Activated naive CD4-positive, alpha-beta T cell treated with anti-CD3 and anti-CD28 coated beads, Interleukin-2, amount 50 U/mL, for 72 hours (primary cell): ENCODE measurements at regions not wholly inside any gene's neighbourhood (a gene's known extent, or its start where the extent isn't known, plus 50 kb on each side); places are given as distances from the start of the nearest gene placed in this dataset.
"Not testable (repeated sequence)": the region's sequence is repeated elsewhere in the genome, so short reads cannot be mapped to it uniquely, and the experiment has no call there.

Experiments used
- ATAC-seq, 2 donors: fragments of 150-1000 bp; cut with Tn5 transposase; 2 replicates each; pipeline ENCODE4 v1.10.0; 2021; ENCODE audit warnings: mild to moderate bottlenecking in 2 of 2, moderate library complexity in 2 of 2
- DNase-seq, 2 donors: peaks; one replicate each; pipeline ENCODE4 v3.0.0; 2021 to 2022; ENCODE audit warnings: low spot score in 2 of 2
- H3K27ac Mint-ChIP-seq, 2 donors: one replicate each; pipeline ENCODE4 v1.8.0; 2022; ENCODE audit warnings: mild to moderate bottlenecking in 2 of 2, mixed read lengths in 2 of 2
- H3K36me3 Mint-ChIP-seq, 2 donors: one replicate each; pipeline ENCODE4 v1.8.0; 2022; ENCODE audit warnings: mixed read lengths in 2 of 2
- H3K9me3 Mint-ChIP-seq, 2 donors: one replicate each; pipeline ENCODE4 v1.8.0; 2022; ENCODE audit warnings: mixed read lengths in 2 of 2

DNA sequence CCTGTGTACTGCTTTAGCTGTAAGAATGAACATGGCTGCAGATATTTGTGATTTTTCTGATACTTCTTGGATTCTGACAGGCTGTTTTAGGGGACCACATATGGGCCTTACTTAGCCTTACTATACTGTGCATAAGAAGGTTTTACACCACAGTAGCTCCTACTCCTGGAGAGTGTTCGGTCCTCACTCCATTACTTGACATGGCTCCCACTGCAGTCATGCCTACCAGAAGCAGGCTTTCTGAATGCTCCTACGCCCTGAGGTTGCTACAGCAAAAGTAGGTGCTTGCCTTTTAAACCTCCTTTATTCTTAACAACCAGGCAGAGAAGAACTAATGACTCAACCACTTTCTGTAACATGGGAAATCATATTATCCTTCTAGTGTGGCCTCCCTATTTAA lies 125.2 kb upstream of the MAP2 start:
- ATAC-seq: no peak
- peaks cover 7 to 11% of the 10 kb centered on the region in 2 donors for H3K9me3 Mint-ChIP-seq

DNA sequence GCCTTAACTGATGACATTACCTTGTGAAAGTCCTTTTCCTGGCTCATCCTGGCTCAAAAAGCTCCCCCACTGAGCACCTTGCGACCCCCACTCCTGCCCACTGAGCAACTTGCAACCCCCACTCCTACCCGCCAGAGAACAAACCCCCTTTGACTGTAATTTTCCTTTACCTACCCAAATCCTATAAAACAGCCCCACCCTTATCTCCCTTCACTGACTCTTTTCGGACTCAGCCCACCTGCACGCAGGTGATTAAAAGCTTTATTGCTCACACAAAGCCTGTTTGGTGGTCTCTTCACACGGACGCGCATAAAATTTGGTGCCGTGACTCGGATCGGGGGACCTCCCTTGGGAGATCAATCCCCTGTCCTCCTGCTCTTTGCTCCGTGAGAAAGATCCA lies 124.4 kb upstream of the MAP2 start:
- not testable (repeated sequence) for H3K27ac Mint-ChIP-seq, H3K36me3 Mint-ChIP-seq, ATAC-seq, DNase-seq
- H3K9me3 Mint-ChIP-seq: peaks cover 7 to 11% of the 10 kb centered on the region in 2 donors

More for the DNA sequence above, 125.2 kb upstream of the MAP2 start:
- Mint-ChIP-seq H3K27ac (no peak overlapping the region), H3K36me3 (no peaks in the 10 kb centered on the region)
- DNase-seq: no peak

DNA sequence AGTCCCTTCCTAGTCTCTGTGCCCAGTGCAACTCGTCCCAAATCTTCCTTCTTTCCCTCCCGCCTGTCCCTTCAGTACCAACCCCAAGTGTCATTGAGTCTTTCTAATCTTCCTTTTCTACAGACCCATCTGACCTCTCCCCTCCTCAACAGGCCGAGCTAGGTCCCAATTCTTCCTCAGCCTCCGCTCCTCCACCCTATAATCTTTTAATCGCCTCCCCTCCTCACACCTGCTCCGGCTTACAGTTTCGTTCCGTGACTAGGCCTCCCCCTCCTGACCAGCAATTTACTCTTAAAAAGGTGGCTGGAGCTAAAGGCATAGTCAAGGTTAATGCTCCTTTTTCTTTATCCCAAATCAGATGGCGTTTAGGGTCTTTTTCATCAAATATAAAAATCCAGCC lies 123.1 kb upstream of the MAP2 start:
- not testable (repeated sequence) for DNase-seq, H3K36me3 Mint-ChIP-seq, H3K27ac Mint-ChIP-seq, ATAC-seq
- H3K9me3 Mint-ChIP-seq: peaks cover 7 to 11% of the 10 kb centered on the region in 2 donors

DNA sequence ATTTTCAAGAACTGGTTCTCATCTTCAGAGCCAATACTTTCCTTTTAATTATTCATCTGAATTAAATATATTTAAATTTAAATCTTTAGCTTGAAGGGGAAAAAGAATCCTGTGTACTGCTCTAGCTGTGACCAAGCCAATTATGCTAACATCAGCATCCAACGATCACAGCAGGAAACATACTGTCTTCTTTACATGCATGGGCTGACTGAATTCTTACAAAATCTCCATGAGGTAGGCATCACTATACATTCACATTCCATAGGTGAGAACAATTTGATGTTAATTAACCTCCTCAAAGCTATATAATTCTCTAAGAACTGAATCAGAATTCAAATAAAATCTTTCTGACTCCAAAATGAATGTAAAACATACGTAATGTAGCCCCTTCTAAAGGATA lies 118.8 kb upstream of the MAP2 start:
- Mint-ChIP-seq H3K36me3 (peaks cover 0 to 4% of the 10 kb centered on the region in 2 donors), H3K27ac (no peak overlapping the region), H3K9me3 (peaks cover 5 to 7% of the 10 kb centered on the region in 2 donors)
- DNase-seq (no peak), ATAC-seq (no peak)

DNA sequence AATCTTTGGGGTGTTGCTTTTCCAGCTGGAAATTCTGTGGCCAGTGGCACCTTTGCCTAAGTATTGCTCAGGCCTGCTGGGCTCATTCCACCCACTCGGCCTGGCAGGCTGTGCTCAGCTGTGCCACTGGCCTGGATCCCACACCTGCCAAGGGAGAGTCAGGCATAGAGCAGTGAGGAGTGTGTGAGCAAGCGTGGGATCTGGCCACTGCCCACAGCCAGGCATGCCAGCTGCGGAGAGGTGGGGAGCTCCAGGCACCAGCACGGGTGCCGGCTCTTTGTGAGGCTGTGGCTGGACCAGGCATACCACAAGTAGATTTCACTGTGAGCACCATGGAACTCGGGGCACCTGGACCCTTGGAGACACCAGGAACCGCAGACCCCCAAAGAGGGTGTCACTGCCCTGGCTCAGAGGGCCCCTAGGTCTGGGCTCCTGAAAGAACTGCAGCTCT lies 118.1 kb upstream of the MAP2 start:
- Mint-ChIP-seq H3K9me3 (peaks cover 0 to 8% of the 10 kb centered on the region in 2 donors), H3K27ac (no peak overlapping the region), H3K36me3 (peaks cover 0 to 4% of the 10 kb centered on the region in 2 donors)
- ATAC-seq (no peak), DNase-seq (no peak)

DNA sequence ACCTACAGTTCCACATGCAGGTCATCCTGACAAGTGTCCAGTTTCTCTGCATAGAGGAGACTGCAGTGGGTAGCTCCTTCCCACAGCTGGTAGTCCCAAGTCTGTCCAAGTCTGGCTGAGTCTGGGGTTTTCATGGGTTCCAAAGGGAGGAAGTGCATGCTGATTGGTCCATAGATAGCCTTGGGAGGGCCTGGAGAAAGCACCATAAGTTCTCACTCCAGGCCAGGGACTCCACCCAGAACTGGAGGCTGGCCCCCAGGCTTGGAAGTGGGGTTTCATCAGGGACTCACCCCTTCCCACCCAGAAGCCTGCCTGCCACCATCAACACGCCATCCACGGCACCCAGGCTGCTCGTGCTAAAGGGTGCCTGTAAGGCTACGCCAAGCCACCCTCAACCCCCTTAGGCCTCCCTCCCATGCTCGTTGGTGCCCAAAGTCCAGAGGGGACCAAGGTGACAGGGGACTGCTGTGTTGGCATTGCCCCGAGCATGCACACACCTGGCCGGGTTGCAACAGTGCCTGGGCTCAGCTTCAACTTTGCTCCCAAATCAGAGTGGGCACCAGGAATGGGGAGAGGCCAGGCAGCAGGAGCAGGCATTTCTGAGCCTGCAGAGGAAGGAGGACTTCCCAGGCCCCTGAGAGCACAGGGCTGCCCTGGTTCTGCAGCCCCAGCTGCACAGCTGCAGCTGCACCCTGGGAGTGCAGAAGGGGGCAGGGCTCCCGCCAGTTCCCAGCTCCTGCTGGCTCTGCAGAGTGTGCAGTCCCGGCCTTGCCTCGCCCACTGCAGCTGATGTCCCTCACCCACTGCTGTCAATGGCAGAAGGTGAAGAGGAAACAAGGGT lies 116.5 kb upstream of the MAP2 start:
- Mint-ChIP-seq H3K36me3 (peaks cover 0 to 4% of the 10 kb centered on the region in 2 donors), H3K27ac (no peak overlapping the region), H3K9me3 (peaks cover 0 to 9% of the 10 kb centered on the region in 2 donors)
- no peak for DNase-seq
- ATAC-seq: no peak

DNA sequence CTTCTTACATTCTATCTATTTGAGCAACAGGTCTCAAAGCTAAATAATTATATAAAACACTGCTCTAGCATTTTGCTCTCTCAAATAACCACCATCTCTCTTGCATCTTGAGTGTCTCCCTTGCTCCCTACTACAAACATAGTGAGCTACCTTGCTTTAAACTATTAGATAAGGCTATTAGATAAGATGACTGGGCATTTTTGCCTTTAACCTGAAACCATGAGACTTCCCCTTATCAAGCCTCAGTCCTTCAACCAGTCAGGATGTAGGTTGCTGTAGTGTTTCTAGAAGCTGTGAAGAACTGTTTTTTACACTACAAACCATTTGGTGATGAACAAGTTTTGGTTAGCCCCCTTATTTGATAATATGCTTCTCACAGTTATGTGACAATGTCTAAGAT lies 115.4 kb upstream of the MAP2 start:
- peaks cover 0 to 3% of the 10 kb centered on the region in 2 donors for H3K9me3 Mint-ChIP-seq
- no peak for ATAC-seq
- H3K36me3 Mint-ChIP-seq: peaks cover 0 to 4% of the 10 kb centered on the region in 2 donors
- no peak overlapping the region for H3K27ac Mint-ChIP-seq
- no peak for DNase-seq

DNA sequence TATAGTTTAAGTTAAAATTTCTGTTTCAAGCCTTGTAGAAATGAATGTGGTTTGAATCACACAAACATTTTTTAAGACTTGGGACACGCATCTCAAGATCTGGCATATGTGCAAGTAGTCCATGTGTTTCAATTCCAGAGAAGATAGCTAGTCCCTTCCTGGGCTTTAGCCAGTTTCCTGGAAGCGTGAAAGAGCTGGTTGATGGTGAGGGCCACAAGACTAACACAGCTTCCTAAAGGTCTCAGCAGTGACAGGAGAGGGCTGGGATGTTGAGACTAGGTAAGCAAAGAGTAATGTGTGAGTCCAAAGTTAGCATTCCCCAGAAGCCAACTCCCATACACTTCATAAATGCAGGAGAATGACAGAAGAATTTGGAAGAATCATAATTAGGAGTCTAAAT lies 111.9 kb upstream of the MAP2 start:
- no peaks in the 10 kb centered on the region for H3K36me3 Mint-ChIP-seq
- no peak for ATAC-seq
- no peak for DNase-seq
- H3K9me3 Mint-ChIP-seq: peaks cover 0 to 3% of the 10 kb centered on the region in 2 donors
- no peak overlapping the region for H3K27ac Mint-ChIP-seq

DNA sequence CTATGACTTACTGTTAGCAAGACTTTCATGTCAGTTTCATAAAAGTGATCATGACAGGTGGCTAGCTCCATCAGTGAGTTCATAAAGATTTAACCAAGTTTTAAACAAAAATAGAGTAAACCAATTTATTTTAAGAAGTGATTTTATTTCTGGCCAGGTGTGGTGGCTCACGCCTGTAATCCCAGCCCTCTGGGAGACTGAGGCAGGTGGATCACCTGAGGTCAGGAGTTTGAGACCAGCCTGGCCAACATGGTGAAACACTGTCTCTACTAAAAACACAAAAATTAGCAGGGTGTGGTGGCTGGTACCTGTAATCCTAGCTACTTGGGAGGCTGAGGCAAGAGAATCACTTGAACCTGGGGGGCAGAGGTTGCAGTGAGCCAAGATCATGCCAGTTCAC lies 111.4 kb upstream of the MAP2 start:
- not testable (repeated sequence) for H3K27ac Mint-ChIP-seq, ATAC-seq, DNase-seq, H3K36me3 Mint-ChIP-seq, H3K9me3 Mint-ChIP-seq

DNA sequence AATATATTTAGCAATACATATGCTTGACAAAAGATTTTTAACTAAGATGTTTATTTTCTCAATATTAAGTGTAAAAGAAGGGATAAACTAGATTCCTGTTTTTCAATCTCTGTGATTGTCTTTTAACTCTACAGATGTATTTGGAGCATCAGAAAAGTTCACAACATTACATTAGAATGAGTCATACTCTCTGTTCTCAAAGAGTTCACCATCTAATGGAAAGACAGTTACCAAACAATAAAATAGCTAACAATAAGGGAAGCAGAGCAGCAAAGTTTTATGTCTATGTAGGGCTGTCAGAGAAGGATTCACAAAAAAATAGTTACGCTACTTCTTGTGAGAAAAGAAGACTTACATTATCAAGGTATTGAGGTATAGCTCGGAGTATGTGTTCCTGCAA lies 109.2 kb upstream of the MAP2 start:
- no peak for ATAC-seq
- H3K9me3 Mint-ChIP-seq: peaks cover 0 to 3% of the 10 kb centered on the region in 2 donors
- no peak overlapping the region for H3K27ac Mint-ChIP-seq
- no peaks in the 10 kb centered on the region for H3K36me3 Mint-ChIP-seq
- DNase-seq: no peak

DNA sequence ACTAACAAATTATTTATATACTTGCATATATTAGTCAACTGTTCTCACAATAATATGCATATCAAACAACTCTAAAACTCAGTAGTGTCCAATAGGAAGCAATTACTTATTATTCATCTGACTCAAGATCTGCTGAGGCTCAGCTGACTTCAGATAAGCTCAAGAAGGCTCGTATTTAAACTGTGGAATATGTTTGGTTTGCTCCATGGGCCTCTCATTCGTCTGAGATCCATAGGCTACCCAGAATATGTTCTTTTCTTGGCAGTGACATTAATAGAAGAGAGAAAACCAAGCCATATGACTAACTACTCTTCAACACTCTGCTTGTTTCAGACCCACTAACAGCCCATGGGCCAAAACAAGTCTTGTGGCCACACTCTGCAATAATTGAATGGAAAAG lies 107.7 kb upstream of the MAP2 start:
- DNase-seq: no peak
- Mint-ChIP-seq H3K27ac (no peak overlapping the region), H3K36me3 (no peaks in the 10 kb centered on the region), H3K9me3 (no peaks in the 10 kb centered on the region)
- ATAC-seq: no peak

DNA sequence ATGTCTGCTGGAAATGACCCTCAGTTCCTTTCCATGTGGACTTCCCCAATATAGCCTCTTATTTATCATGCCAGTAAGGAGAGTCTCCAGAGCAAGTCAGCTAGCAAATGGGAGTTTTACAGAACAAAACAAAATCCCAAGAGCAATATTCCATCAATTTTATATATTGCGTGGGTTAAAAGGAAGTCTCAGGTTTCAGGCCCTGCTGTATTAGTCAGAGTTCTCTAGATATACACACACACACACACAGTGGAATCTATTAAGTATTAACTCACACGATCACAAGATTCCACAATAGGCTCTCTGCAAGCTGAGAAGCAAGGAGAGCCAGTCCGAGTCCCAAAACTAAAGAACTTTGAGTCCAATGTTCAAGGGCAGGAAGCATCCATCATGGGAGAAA lies 102.8 kb upstream of the MAP2 start:
- no peak for ATAC-seq
- no peak overlapping the region for H3K27ac Mint-ChIP-seq
- no peaks in the 10 kb centered on the region for H3K36me3 Mint-ChIP-seq
- no peaks in the 10 kb centered on the region for H3K9me3 Mint-ChIP-seq
- DNase-seq: no peak

DNA sequence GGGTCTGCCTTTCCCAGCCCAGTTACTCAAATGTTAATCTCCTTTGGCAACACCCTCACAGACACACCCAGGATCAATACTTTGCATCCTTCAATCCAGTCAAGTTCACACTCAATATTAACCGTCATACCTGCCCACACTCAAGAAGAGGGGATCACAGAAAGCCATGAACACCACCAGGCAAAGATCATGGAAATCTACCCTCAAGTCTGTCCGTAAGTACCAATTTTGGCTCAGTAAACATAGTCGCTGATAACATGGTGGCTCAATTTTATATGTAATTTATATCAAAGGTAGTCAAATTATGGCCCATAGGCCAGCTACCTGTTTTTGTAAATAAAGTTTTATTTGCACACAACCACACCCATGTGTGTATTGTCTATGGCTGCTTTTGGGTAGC lies 102.3 kb upstream of the MAP2 start:
- Mint-ChIP-seq H3K9me3 (no peaks in the 10 kb centered on the region), H3K27ac (no peak overlapping the region), H3K36me3 (no peaks in the 10 kb centered on the region)
- ATAC-seq (no peak), DNase-seq (no peak)

DNA sequence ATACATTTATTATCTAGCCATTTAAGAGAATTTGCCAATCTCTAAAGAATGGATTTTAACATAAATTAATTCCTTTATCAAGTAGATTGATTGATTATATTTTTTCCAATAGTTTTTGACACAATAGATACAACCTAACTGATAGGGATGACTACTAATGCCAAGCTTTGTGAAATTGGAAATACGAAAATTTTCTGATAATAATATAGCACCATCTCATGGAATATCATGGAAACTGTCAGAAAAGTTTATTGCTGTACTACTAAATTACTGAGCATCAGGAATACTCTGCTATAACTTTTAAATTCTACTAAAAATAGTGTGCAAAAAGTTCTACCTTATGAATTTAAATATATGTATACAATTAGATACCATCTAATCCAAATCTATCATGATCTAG lies 101.8 kb upstream of the MAP2 start:
- no peaks in the 10 kb centered on the region for H3K9me3 Mint-ChIP-seq
- H3K27ac Mint-ChIP-seq: no peak overlapping the region
- H3K36me3 Mint-ChIP-seq: no peaks in the 10 kb centered on the region
- ATAC-seq: no peak
- DNase-seq: no peak

DNA sequence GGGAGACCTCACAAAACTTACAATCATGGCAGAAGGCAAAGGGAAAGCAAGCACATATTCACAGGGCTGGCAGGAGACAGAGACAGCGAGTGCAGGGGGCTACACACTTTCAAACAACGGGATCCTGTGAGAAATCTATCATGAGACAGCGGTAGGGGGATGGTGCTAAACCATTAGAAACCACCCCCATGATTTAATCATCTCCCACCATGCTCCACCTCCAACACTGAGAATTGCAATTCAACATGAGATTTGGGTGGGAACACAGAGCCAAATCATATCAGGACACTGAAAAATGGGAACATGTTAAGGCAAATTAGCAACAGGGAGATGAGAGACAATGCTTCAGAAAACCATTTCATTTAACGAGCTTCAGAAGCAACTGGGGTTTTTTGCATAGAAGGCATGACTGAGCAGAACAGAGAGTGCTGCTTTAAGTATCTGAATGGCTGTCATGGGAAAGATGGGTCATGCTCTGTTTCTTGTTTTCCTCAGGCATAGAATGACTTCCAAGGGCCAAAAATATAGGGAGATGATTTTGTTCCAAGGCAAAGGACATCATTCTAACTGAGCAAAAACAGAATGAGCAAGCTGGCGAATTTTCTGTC lies 100.8 kb upstream of the MAP2 start:
- ATAC-seq: no peak

DNA sequence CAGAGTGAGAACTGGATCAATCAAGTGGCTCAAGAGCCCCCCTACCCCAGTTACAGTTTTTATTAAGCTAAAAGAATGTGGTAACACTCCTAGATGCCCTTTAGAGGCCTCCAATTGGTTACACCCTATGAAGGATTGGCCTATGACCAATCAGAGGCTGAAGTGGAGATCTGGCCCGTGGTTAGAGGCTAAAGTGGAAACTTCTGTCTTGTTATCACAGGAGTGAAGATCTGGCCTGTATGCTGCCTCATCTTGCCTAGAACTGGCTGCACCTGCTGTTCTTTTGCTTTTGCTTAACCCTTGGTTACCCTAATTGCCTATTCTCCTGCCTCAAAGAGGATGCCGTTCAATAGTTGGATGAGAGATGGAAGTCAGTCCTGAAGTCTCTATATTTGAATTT lies 100.1 kb upstream of the MAP2 start:
- no peak overlapping the region for H3K27ac Mint-ChIP-seq
- H3K9me3 Mint-ChIP-seq: no peaks in the 10 kb centered on the region
- ATAC-seq (no peak), DNase-seq (no peak)
- no peaks in the 10 kb centered on the region for H3K36me3 Mint-ChIP-seq

More for the DNA sequence above, 100.8 kb upstream of the MAP2 start:
- H3K9me3 Mint-ChIP-seq: no peaks in the 10 kb centered on the region
- H3K36me3 Mint-ChIP-seq: no peaks in the 10 kb centered on the region
- H3K27ac Mint-ChIP-seq: no peak overlapping the region
- no peak for DNase-seq

DNA sequence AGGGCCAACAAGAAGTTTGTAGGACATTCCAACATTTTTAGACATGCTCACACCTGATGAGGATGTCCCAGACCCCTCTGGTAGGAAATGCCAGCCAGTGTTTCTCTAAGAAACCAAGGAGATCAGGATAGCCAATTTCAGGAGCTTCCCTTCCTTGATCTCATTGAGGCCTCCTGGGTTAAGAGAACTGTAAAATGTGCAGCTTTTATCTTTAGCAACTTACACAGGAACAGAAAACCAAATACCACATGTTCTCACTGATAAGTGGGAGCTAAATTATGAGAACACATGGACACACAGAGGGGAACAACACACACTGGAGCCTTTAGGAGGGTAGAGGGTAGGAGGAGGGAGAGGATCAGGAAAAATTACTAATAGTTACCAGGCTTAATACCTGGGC lies 99.6 kb upstream of the MAP2 start:
- DNase-seq: no peak
- ATAC-seq: no peak
- no peaks in the 10 kb centered on the region for H3K9me3 Mint-ChIP-seq
- H3K36me3 Mint-ChIP-seq: no peaks in the 10 kb centered on the region
- H3K27ac Mint-ChIP-seq: no peak overlapping the region
